Tibial artery (tissue), 4 donors: ENCODE measurements at regions not wholly inside any gene's neighbourhood (a gene's known extent, or its start where the extent isn't known, plus 50 kb on each side); places are given as distances from the start of the nearest gene placed in this dataset.
A peak's percentile ranks its signal among the peaks of the same experiment; 100 is the strongest.
"Not testable (repeated sequence)": the region's sequence is repeated elsewhere in the genome, so short reads cannot be mapped to it uniquely, and the experiment has no call there.

Source experiments
- DNase-seq, 2 donors: peaks; one replicate each; pipeline ENCODE4 v3.0.0-alpha.2; 2019
- H3K27ac ChIP-seq, 2 donors: fragments of 200-600 bp; sonication (generic) in 1 of 2; 1 replicate in 1 of 2; 2 replicates in 1 of 2; pipeline ENCODE4 v1.5.1; 2018 to 2019; ENCODE audit warnings: mild to moderate bottlenecking in 1 of 2
- H3K27me3 ChIP-seq, 2 donors: fragments of 200-600 bp; sonication (generic) in 1 of 2; one replicate each; pipeline versions ENCODE4 v1.5.1 to v1.6.0; 2016 to 2019
- H3K36me3 ChIP-seq, 3 donors: fragments of 200-600 bp; sonication (generic) in 2 of 3; one replicate each; pipeline ENCODE4 v1.5.1; 2016 to 2019; ENCODE audit warnings: mild to moderate bottlenecking in 2 of 3
- H3K4me1 ChIP-seq, 4 donors: fragments of 200-600 bp; sonication (generic) in 2 of 4; 1 replicate in 3 of 4; 2 replicates in 1 of 4; pipeline ENCODE4 v1.5.1; 2016 to 2019
- H3K4me3 ChIP-seq, 2 donors: fragments of 200-600 bp; sonication (generic) in 1 of 2; 1 replicate in 1 of 2; 2 replicates in 1 of 2; pipeline ENCODE4 v1.5.1; 2018 to 2019; ENCODE audit warnings: mild to moderate bottlenecking in 2 of 2
- H3K9me3 ChIP-seq, 3 donors: fragments of 200-600 bp; sonication (generic) in 1 of 3; one replicate each; pipeline ENCODE4 v1.5.1; 2016 to 2019
- intact Hi-C: fragments of 100-400 bp; cut with DNase I; formaldehyde crosslinking; loops from one replicate; pipeline ENCODE4 v1.15.0; 2023; ENCODE audit warnings: low total_unique reads
- TF ChIP-seq, protein P1 (sequence below), 2 experiments: fragments of 200-600 bp in 1 of 2; fragments of 450-650 bp in 1 of 2; IDR thresholded peaks; one replicate each; pipeline ENCODE4 v1.5.1; 2017 to 2019; ENCODE audit warnings: antibody characterized with exemption in 2 of 2, mild to moderate bottlenecking in 1 of 2, moderate library complexity in 1 of 2

DNA sequence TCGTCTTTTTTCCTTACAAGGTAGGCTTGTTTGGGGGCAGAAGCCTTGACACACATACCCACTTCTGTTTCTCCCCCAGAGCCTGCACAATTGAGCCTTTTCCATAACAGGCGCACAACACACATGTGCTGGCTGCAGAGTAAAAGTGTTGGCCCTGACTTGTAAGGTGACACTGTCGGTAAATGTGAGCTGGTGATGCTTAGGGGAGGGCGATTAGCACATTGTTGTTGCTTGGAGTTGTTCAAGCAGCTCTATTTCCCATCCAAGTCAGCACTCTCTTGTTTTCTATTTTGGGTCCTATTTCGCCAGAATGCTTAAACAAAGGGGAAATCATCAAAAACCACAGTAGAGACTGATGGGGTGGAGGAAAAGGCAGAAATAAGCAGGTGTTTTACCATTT, 51.9 kb upstream of the PTPRJ start:
- Histone ChIP-seq H3K27ac (no peak overlapping the region), H3K4me1 (peaks cover 0 to 14% (median 5%) of the 10 kb centered on the region in 4 donors), H3K36me3 (no peaks in the 10 kb centered on the region), H3K4me3 (no peak overlapping the region), H3K9me3 (no peaks in the 10 kb centered on the region), H3K27me3 (no peaks in the 10 kb centered on the region)
- TF ChIP-seq, protein P1, sequence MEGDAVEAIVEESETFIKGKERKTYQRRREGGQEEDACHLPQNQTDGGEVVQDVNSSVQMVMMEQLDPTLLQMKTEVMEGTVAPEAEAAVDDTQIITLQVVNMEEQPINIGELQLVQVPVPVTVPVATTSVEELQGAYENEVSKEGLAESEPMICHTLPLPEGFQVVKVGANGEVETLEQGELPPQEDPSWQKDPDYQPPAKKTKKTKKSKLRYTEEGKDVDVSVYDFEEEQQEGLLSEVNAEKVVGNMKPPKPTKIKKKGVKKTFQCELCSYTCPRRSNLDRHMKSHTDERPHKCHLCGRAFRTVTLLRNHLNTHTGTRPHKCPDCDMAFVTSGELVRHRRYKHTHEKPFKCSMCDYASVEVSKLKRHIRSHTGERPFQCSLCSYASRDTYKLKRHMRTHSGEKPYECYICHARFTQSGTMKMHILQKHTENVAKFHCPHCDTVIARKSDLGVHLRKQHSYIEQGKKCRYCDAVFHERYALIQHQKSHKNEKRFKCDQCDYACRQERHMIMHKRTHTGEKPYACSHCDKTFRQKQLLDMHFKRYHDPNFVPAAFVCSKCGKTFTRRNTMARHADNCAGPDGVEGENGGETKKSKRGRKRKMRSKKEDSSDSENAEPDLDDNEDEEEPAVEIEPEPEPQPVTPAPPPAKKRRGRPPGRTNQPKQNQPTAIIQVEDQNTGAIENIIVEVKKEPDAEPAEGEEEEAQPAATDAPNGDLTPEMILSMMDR (IDR thresholded peaks at IDR 0.05) = no peak
- DNase-seq = no peak
- intact Hi-C loops = no loop called here

DNA sequence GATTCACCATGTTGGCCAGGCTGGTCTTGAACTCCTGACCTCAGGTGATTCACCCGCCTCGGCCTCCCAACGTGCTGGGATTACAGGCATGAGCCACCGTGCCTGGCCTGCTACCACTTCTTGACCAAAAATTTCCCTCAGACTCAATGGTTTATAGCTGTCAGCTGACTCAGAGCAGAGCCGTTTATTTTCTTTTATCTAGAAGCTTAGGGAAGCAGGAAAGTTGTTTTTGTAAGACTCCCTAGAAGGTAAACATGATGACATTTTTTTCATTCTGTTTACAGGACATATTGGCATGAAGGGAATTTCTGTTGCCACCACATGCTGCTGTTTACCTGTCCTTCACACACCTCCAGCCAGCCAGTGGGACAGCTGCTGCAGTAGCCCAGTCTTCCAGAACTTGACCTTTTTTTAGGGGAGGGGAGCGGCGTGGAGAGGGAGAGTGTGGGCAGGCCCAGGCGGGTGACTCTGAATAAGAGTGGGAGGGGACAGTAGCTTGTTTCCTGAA, 56.1 kb upstream of the PTPRJ start:
- no peak overlapping the region for H3K4me3 ChIP-seq
- peak overlapping the region; percentile 19 for H3K27ac ChIP-seq
- no peak for DNase-seq
- peaks cover 0 to 10% (median 5%) of the 10 kb centered on the region in 4 donors for H3K4me1 ChIP-seq
- no peaks in the 10 kb centered on the region for H3K9me3 ChIP-seq
- H3K27me3 ChIP-seq = no peaks in the 10 kb centered on the region
- intact Hi-C loops = no loop called here
- H3K36me3 ChIP-seq = no peaks in the 10 kb centered on the region
- TF ChIP-seq, protein P1 (IDR thresholded peaks at IDR 0.05) = no peak

DNA sequence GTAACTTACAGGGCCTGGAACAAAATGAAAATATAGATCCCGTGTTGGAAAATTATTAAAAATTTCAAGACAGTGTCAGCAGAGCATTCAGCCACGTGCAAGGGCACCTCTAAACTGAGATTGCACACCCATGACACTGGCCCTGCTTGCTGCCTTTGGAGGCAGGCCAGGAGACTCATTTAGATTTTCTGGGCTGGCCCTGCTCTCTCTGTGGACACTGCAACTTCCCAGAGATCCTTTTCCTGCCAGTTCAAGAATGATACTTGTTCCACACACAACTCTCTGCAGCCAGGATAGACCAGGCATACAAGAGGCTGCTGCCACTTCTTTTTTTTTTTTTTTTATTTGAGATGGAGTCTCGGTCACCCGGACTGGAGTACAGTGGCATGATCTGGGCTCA, 56.7 kb upstream of the PTPRJ start:
- Histone ChIP-seq H3K27me3 (no peaks in the 10 kb centered on the region), H3K36me3 (no peaks in the 10 kb centered on the region), H3K4me3 (no peak overlapping the region), H3K9me3 (no peaks in the 10 kb centered on the region), H3K4me1 (peaks cover 0 to 10% (median 5%) of the 10 kb centered on the region in 4 donors), H3K27ac (peak overlapping the region; percentile 19)
- intact Hi-C loops = no loop called here
- DNase-seq = peak; percentile 49 to 71
- TF ChIP-seq, protein P1 (IDR thresholded peaks at IDR 0.05) = no peak

DNA sequence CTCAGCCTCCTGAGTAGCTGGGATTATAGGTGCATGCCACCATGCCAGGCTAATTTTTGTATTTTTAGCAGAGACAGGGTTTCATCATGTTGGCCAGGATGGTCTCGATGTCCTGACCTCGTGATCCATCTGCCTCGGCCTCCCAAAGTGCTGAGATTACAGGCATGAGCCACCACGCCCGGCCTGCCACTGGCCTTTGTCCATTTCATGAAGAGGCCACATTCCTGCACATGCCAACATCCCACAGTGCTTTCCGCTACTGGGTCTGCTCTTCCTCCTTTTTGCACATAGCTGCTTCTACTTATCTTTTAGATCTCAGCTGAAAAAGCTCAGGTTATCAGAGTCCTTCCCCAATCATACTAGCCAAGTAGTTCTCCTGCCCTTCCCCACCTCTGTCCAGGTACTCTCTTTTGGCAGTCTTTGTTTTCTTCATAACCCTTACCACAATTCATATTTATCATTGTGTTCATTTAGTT, 59.2 kb upstream of the PTPRJ start:
- H3K4me3 ChIP-seq, H3K36me3 ChIP-seq, H3K9me3 ChIP-seq, intact Hi-C loops, DNase-seq, H3K27ac ChIP-seq, H3K27me3 ChIP-seq: not testable (repeated sequence)
- H3K4me1 ChIP-seq = peaks cover 0 to 21% (median 10%) of the 10 kb centered on the region in 4 donors

DNA sequence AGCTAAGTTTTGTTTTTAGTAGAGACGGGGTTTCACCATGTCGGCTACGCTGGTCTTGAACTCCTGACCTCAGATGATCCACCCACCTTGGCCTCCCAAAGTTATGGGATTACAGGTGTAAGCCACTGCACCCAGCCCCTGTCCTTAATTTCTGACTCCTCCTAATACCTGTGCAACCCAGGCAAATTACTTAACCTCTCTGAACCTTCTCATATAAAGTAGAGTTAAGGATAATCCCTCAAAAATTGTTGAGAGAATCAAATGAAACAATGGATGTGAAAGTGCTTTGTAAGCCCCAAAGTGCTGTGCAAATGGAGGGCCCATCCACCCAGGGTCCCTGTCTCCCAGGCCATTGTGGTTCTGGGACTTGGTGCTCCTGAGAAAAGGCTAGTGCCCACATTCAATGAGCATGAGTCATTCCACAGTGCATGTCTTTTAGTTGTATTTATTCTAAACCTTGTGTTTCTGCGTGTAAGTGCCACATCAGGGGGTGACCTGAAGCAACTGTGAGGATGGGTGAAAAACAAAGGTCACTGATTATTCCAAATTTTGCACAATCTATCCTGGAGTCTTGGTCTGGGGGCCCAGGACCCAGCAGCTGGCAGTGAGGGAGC, 61.4 kb upstream of the PTPRJ start:
- DNase-seq = no peak
- Histone ChIP-seq H3K4me1 (peaks cover 0 to 16% (median 9%) of the 10 kb centered on the region in 4 donors), H3K4me3 (no peak overlapping the region), H3K27ac (no peak overlapping the region), H3K9me3 (no peaks in the 10 kb centered on the region), H3K36me3 (no peaks in the 10 kb centered on the region), H3K27me3 (no peaks in the 10 kb centered on the region)
- TF ChIP-seq, protein P1 (IDR thresholded peaks at IDR 0.05) = no peak
- intact Hi-C loops = no loop called here

DNA sequence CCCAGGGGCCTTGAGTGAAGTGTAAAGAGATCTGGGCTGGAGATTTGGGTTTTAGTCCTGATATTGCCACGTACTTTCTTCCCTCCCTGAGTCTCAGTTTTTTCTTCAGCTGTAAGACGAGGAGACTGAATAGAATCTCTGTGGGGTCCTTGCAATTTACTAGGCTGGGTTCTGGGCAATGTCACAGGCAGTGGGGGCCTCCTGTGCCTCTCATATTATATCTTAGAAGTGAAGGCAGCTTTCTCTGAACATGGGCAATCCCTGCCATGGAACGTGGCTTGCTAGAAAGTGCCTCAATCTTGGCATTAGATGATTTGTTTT, 62.0 kb upstream of the PTPRJ start:
- peak overlapping the region in 1 of 2 donors; percentile 22 for H3K4me3 ChIP-seq

More for the DNA sequence above, 62.0 kb upstream of the PTPRJ start:
- Histone ChIP-seq H3K27me3 (no peaks in the 10 kb centered on the region), H3K9me3 (no peaks in the 10 kb centered on the region), H3K36me3 (no peaks in the 10 kb centered on the region), H3K4me1 (peaks cover 0 to 12% (median 5%) of the 10 kb centered on the region in 4 donors), H3K27ac (peak overlapping the region; percentile 22 to 31)
- intact Hi-C loops = no loop called here
- TF ChIP-seq, protein P1 (IDR thresholded peaks at IDR 0.05) = no peak
- no peak for DNase-seq
